H9 (cell line): ENCODE measurements at regions not wholly inside any gene's neighbourhood (a gene's known extent, or its start where the extent isn't known, plus 50 kb on each side); places are given as distances from the start of the nearest gene placed in this dataset.

Experiments
- DNase-seq: peaks from one replicate; pipeline ENCODE4 v3.0.0-alpha.2; 2017
- H2AFZ ChIP-seq: one replicate; pipeline ENCODE4 v1.6.1; 2013; ENCODE audit warnings: mild to moderate bottlenecking, low read length, control low read depth, moderate library complexity
- H2AK5ac ChIP-seq: 2 replicates; pipeline ENCODE4 v1.6.1; 2013; ENCODE audit warnings: low read length, control low read depth, mixed read lengths; ENCODE audit not compliant: insufficient read length
- H2BK120ac ChIP-seq: one replicate; pipeline ENCODE4 v1.6.1; 2013; ENCODE audit warnings: low read depth, mild to moderate bottlenecking, low read length, control low read depth, inconsistent platforms; ENCODE audit not compliant: poor library complexity, severe bottlenecking
- H2BK12ac ChIP-seq: 2 replicates; pipeline ENCODE4 v1.6.1; 2013; ENCODE audit warnings: low read length, control low read depth, mixed read lengths, low read depth; ENCODE audit not compliant: insufficient read length
- H2BK15ac ChIP-seq: 2 replicates; pipeline ENCODE4 v1.6.1; 2013; ENCODE audit warnings: low read depth, low read length, control low read depth
- H2BK20ac ChIP-seq: one replicate; pipeline ENCODE4 v1.6.1; 2013; ENCODE audit warnings: low read depth, mild to moderate bottlenecking, low read length, control low read depth, inconsistent platforms; ENCODE audit not compliant: poor library complexity, severe bottlenecking
- H2BK5ac ChIP-seq: 2 replicates; pipeline ENCODE4 v1.6.1; 2013; ENCODE audit warnings: low read length, control low read depth, mixed read lengths; ENCODE audit not compliant: insufficient read length
- H3K14ac ChIP-seq: 2 replicates; pipeline ENCODE4 v1.6.1; 2013; ENCODE audit warnings: low read length, control low read depth; ENCODE audit not compliant: insufficient read depth
- H3K18ac ChIP-seq: 2 replicates; pipeline ENCODE4 v1.6.1; 2013; ENCODE audit warnings: low read depth, mild to moderate bottlenecking, mixed read lengths, low read length, control low read depth; ENCODE audit not compliant: insufficient read length
- H3K23ac ChIP-seq: 2 replicates; pipeline ENCODE4 v1.6.1; 2013; ENCODE audit warnings: low read length, control low read depth, mixed read lengths, low read depth; ENCODE audit not compliant: insufficient read length
- H3K23me2 ChIP-seq: 2 replicates; pipeline ENCODE4 v1.6.1; 2013; ENCODE audit warnings: low read depth, mild to moderate bottlenecking, mixed read lengths, low read length, control low read depth; ENCODE audit not compliant: insufficient read length, poor library complexity, severe bottlenecking
- H3K27ac ChIP-seq: 2 replicates; pipeline ENCODE4 v1.5.1; 2013; ENCODE audit warnings: low read length, control low read depth, mixed read lengths, low read depth; ENCODE audit not compliant: insufficient read length
- H3K27me3 ChIP-seq: 2 replicates; pipeline ENCODE4 v1.6.1; 2013; ENCODE audit warnings: low read length, control low read depth, inconsistent platforms; ENCODE audit not compliant: insufficient read depth
- H3K4ac ChIP-seq: 2 replicates; pipeline ENCODE4 v1.6.1; 2013; ENCODE audit warnings: low read depth, mild to moderate bottlenecking, control low read depth, inconsistent platforms, low read length, moderate library complexity
- H3K4me1 ChIP-seq: 2 replicates; pipeline ENCODE4 v1.6.1; 2013; ENCODE audit warnings: low read length, control low read depth, inconsistent platforms; ENCODE audit not compliant: insufficient read depth
- H3K4me2 ChIP-seq: 2 replicates; pipeline ENCODE4 v1.6.1; 2013; ENCODE audit warnings: low read length, control low read depth, mixed read lengths; ENCODE audit not compliant: insufficient read length, insufficient read depth
- H3K56ac ChIP-seq: 2 replicates; pipeline ENCODE4 v1.6.1; 2013; ENCODE audit warnings: low read depth, mild to moderate bottlenecking, mixed read lengths, low read length, control low read depth; ENCODE audit not compliant: insufficient read length
- H3K79me1 ChIP-seq: 2 replicates; pipeline ENCODE4 v1.6.1; 2013; ENCODE audit warnings: low read depth, mild to moderate bottlenecking, moderate library complexity, low read length, control low read depth, inconsistent platforms; ENCODE audit not compliant: insufficient read depth, poor library complexity, severe bottlenecking
- H3K79me2 ChIP-seq: 2 replicates; pipeline ENCODE4 v1.6.1; 2013; ENCODE audit warnings: low read length, control low read depth, inconsistent platforms; ENCODE audit not compliant: insufficient read depth
- H3K9ac ChIP-seq: 2 replicates; pipeline ENCODE4 v1.6.1; 2013; ENCODE audit warnings: low read length, control low read depth, mixed read lengths; ENCODE audit not compliant: insufficient read length; ENCODE audit errors: extremely low read depth
- H3K9me3 ChIP-seq: one replicate; pipeline ENCODE4 v1.6.1; 2013; ENCODE audit warnings: low read depth, low read length, inconsistent platforms; ENCODE audit not compliant: control insufficient read depth
- H3T11ph ChIP-seq: one replicate; pipeline ENCODE4 v1.6.1; 2013; ENCODE audit warnings: mild to moderate bottlenecking, low read length, control low read depth, inconsistent platforms
- H4K20me1 ChIP-seq: one replicate; pipeline ENCODE4 v1.6.1; 2013; ENCODE audit not compliant: control insufficient read depth, insufficient read length, insufficient read depth
- H4K5ac ChIP-seq: 2 replicates; pipeline ENCODE4 v1.6.1; 2013; ENCODE audit warnings: low read depth, mild to moderate bottlenecking, mixed read lengths, low read length, control low read depth; ENCODE audit not compliant: insufficient read length
- H4K8ac ChIP-seq: replicated peaks from 2 replicates; pipeline ENCODE4 v1.6.1; 2013; ENCODE audit warnings: low read length, control low read depth, mixed read lengths, low read depth; ENCODE audit not compliant: insufficient read length
- H4K91ac ChIP-seq: 2 replicates; pipeline ENCODE4 v1.6.1; 2013; ENCODE audit warnings: low read depth, mild to moderate bottlenecking, moderate library complexity, mixed read lengths, low read length, control low read depth; ENCODE audit not compliant: insufficient read length
- H3K27ac Mint-ChIP-seq, 3 experiments: 2 replicates in 2 of 3; 3 replicates in 1 of 3; pipeline ENCODE4 v1.8.0; 2020 to 2021; ENCODE audit warnings: mixed read lengths in 3 of 3, mild to moderate bottlenecking in 1 of 3, moderate library complexity in 1 of 3
- H3K27me3 Mint-ChIP-seq: 2 replicates; pipeline ENCODE4 v1.8.0; 2021; ENCODE audit warnings: low read depth, mild to moderate bottlenecking, moderate library complexity, mixed read lengths
- H3K36me3 Mint-ChIP-seq, 3 experiments: 2 replicates in 2 of 3; 3 replicates in 1 of 3; pipeline ENCODE4 v1.8.0; 2020 to 2021; ENCODE audit warnings: low read depth in 3 of 3, mixed read lengths in 3 of 3; ENCODE audit not compliant: insufficient read depth in 1 of 3
- H3K4me1 Mint-ChIP-seq, 2 experiments: 2 replicates each; pipeline ENCODE4 v1.8.0; 2020; ENCODE audit warnings: mixed read lengths in 2 of 2
- H3K4me3 Mint-ChIP-seq, 2 experiments: 2 replicates in 1 of 2; 3 replicates in 1 of 2; pipeline ENCODE4 v1.8.0; 2020 to 2021; ENCODE audit warnings: mild to moderate bottlenecking in 2 of 2, mixed read lengths in 2 of 2, moderate library complexity in 1 of 2
- H3K9me3 Mint-ChIP-seq, 2 experiments: 2 replicates in 1 of 2; 3 replicates in 1 of 2; pipeline ENCODE4 v1.8.0; 2020; ENCODE audit warnings: mild to moderate bottlenecking in 2 of 2, mixed read lengths in 2 of 2, moderate library complexity in 1 of 2
- WGBS: extraction: QIAGEN DNeasy Blood & Tissue Kit; methylation state at CpG from one replicate; pipeline ENCODE4 v1.1.7; 2013; ENCODE audit warnings: missing lambda C conversion rate, low lambda C conversion rate, mixed read lengths; ENCODE audit not compliant: insufficient read length; ENCODE audit errors: extremely low coverage; 5-methylcytosine and 5-hydroxymethylcytosine counted together
- TF ChIP-seq, protein P1 (sequence below): fragments of 200-600 bp; sonication (generic); conservative IDR thresholded peaks from 3 replicates; pipeline ENCODE4 v1.8.0; 2021; ENCODE audit warnings: antibody characterized with exemption, mild to moderate bottlenecking

GRCh38 chr2:23112517-23112916, 272.5 kb upstream of the KLHL29 start:
- H3K4me3 Mint-ChIP-seq = no peak overlapping the region
- Histone ChIP-seq H3K9ac (no peak overlapping the region), H3K23ac (no peak overlapping the region), H3K23me2 (no peaks in the 10 kb centered on the region), H4K20me1 (no peaks in the 10 kb centered on the region), H3K14ac (no peak overlapping the region), H3K4me1 (no peaks in the 10 kb centered on the region), H2AFZ (no peak overlapping the region), H2AK5ac (no peak overlapping the region), H3K27ac (no peak overlapping the region), H2BK12ac (no peak overlapping the region), H3K4me2 (no peak overlapping the region), H4K8ac (no peak overlapping the region), H4K5ac (no peak overlapping the region), H3K56ac (no peak overlapping the region), H3K79me1 (no peaks in the 10 kb centered on the region), H2BK120ac (no peak overlapping the region), H3K4ac (no peak overlapping the region), H3T11ph (no peak overlapping the region), H3K18ac (no peak overlapping the region), H3K27me3 (no peaks in the 10 kb centered on the region), H2BK5ac (no peak overlapping the region), H2BK15ac (no peak overlapping the region), H3K9me3 (no peaks in the 10 kb centered on the region), H2BK20ac (no peak overlapping the region), H3K79me2 (no peaks in the 10 kb centered on the region), H4K91ac (no peak overlapping the region)
- TF ChIP-seq, protein P1, sequence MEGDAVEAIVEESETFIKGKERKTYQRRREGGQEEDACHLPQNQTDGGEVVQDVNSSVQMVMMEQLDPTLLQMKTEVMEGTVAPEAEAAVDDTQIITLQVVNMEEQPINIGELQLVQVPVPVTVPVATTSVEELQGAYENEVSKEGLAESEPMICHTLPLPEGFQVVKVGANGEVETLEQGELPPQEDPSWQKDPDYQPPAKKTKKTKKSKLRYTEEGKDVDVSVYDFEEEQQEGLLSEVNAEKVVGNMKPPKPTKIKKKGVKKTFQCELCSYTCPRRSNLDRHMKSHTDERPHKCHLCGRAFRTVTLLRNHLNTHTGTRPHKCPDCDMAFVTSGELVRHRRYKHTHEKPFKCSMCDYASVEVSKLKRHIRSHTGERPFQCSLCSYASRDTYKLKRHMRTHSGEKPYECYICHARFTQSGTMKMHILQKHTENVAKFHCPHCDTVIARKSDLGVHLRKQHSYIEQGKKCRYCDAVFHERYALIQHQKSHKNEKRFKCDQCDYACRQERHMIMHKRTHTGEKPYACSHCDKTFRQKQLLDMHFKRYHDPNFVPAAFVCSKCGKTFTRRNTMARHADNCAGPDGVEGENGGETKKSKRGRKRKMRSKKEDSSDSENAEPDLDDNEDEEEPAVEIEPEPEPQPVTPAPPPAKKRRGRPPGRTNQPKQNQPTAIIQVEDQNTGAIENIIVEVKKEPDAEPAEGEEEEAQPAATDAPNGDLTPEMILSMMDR = no peak
- no peaks in the 10 kb centered on the region for H3K4me1 Mint-ChIP-seq
- DNase-seq = no peak
- 0 out of 7 replicates have a peak, but pooled peaks cover 0 to 7% (median 2%) of the 10 kb centered on the region in 3 experiments for H3K36me3 Mint-ChIP-seq
- H3K9me3 Mint-ChIP-seq = peaks cover 10 to 12% of the 10 kb centered on the region in 2 experiments; a peak in 4 of 5 replicates
- H3K27ac Mint-ChIP-seq = no peak overlapping the region
- WGBS = no CpG with 5 or more reads among the region's 6 CpGs
- 0 out of 2 replicates have a peak, but pooled peaks cover 2% of the 10 kb centered on the region for H3K27me3 Mint-ChIP-seq
